Right lobe of liver (tissue), 6 donors: ENCODE measurements at regions not wholly inside any gene's neighbourhood (a gene's known extent, or its start where the extent isn't known, plus 50 kb on each side); places are given as distances from the start of the nearest gene placed in this dataset.

Experiments
- ATAC-seq, 4 donors: fragments of 200-7000 bp; cut with Tn5 transposase; one replicate each; pipeline ENCODE4 v1.9.1; 2020; ENCODE audit warnings: mild to moderate bottlenecking in 4 of 4, moderate library complexity in 4 of 4
- DNase-seq, 3 donors: peaks; one replicate each; pipeline ENCODE4 v3.0.0-alpha.2; 2020
- H3K27ac ChIP-seq, 3 donors: fragments of 200-600 bp; one replicate each; pipeline ENCODE4 v1.8.0; 2022
- H3K27me3 ChIP-seq, 2 donors: fragments of 200-600 bp; one replicate each; pipeline ENCODE4 v1.8.0; 2022
- H3K36me3 ChIP-seq, 4 donors: fragments of 200-600 bp; sonication (generic) in 1 of 4; one replicate each; pipeline versions ENCODE4 v1.5.1 to v1.8.0; 2017 to 2022; ENCODE audit warnings: control low read depth in 1 of 4
- H3K4me1 ChIP-seq, 4 donors: fragments of 200-600 bp; sonication (generic) in 1 of 4; one replicate each; pipeline versions ENCODE4 v1.5.1 to v1.8.0; 2017 to 2022; ENCODE audit warnings: control low read depth in 1 of 4
- H3K4me3 ChIP-seq, 3 donors: fragments of 200-600 bp; one replicate each; pipeline ENCODE4 v1.8.0; 2022
- H3K9me3 ChIP-seq, 4 donors: fragments of 200-600 bp; sonication (generic) in 1 of 4; one replicate each; pipeline versions ENCODE4 v1.5.1 to v1.8.0; 2017 to 2022; ENCODE audit warnings: control low read depth in 1 of 4
- POLR2A ChIP-seq: fragments of 450-650 bp; IDR thresholded peaks from one replicate; pipeline ENCODE4 v1.6.1; 2017; ENCODE audit warnings: antibody characterized with exemption, mild to moderate bottlenecking
- WGBS: methylation state at CpG from one replicate; pipeline ENCODE4 v1.1.6; 2018; ENCODE audit warnings: low coverage, low lambda C conversion rate; ENCODE audit not compliant: insufficient coverage; ENCODE audit errors: missing lambda C conversion rate; 5-methylcytosine and 5-hydroxymethylcytosine counted together
- intact Hi-C, 2 donors: fragments of 100-400 bp; cut with DNase I; formaldehyde crosslinking; loops; one replicate each; pipeline versions ENCODE4 v1.11.2 to v1.14.1; 2022
- TF ChIP-seq, protein P1 (sequence below), 4 donors: fragments of 200-600 bp in 3 of 4; fragments of 450-650 bp in 1 of 4; IDR thresholded peaks; one replicate each; pipeline versions ENCODE4 v1.5.1 to v1.8.0; 2016 to 2022; ENCODE audit warnings: antibody characterized with exemption in 4 of 4, mild to moderate bottlenecking in 2 of 4
- donor health status: DM: no; HTN: yes; CAD: no.
- donor health status: DM: no; HTN: no; CAD: no.
- donor health status: DM: no; HTN: no; CAD: no.
- donor health status: DM: no; HTN: yes; CAD: no.
- donor health status: DM: no; HTN: yes; CAD: no.

DNA sequence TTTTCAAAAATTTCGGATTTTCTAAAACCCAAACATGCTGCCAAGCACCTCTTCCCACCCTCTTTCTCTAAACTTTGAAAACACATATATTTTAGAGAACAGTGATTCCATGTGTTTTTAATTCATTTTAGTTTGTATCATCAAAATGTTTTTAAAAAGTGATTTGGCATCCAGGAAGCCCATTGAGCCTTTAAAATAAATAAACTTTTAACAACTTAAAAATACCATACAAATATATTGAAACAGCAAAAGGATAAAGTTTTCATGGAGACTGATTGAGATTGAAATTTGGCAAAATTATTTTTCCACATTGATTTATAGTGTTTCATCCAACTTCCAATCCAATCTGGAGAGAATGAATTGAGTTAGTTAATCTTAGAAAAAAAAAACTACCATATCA is 374.7 kb downstream of the CD109 start:
- no peaks in the 10 kb centered on the region for H3K9me3 ChIP-seq
- H3K27ac ChIP-seq = no peak overlapping the region
- no peak for DNase-seq
- no peak for TF ChIP-seq POLR2A
- TF ChIP-seq, protein P1, sequence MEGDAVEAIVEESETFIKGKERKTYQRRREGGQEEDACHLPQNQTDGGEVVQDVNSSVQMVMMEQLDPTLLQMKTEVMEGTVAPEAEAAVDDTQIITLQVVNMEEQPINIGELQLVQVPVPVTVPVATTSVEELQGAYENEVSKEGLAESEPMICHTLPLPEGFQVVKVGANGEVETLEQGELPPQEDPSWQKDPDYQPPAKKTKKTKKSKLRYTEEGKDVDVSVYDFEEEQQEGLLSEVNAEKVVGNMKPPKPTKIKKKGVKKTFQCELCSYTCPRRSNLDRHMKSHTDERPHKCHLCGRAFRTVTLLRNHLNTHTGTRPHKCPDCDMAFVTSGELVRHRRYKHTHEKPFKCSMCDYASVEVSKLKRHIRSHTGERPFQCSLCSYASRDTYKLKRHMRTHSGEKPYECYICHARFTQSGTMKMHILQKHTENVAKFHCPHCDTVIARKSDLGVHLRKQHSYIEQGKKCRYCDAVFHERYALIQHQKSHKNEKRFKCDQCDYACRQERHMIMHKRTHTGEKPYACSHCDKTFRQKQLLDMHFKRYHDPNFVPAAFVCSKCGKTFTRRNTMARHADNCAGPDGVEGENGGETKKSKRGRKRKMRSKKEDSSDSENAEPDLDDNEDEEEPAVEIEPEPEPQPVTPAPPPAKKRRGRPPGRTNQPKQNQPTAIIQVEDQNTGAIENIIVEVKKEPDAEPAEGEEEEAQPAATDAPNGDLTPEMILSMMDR (IDR thresholded peaks at IDR 0.05) = no peak
- no peaks in the 10 kb centered on the region for H3K36me3 ChIP-seq
- intact Hi-C loops = no loop called here
- 38% methylated on average over 1 of the region's 1 CpG for WGBS
- H3K4me1 ChIP-seq = no peaks in the 10 kb centered on the region
- H3K27me3 ChIP-seq = no peaks in the 10 kb centered on the region
- no peak for ATAC-seq
- H3K4me3 ChIP-seq = no peak overlapping the region

- no peak overlapping the region for H3K27ac ChIP-seq
- no peaks in the 10 kb centered on the region for H3K9me3 ChIP-seq
- H3K27me3 ChIP-seq = no peaks in the 10 kb centered on the region
- TF ChIP-seq POLR2A = no peak
- H3K4me3 ChIP-seq = no peak overlapping the region
- no peaks in the 10 kb centered on the region for H3K4me1 ChIP-seq
- ATAC-seq (no peak), DNase-seq (no peak)
- intact Hi-C loops = no loop called here
- no peaks in the 10 kb centered on the region for H3K36me3 ChIP-seq
- 33% methylated on average over 1 of the region's 1 CpG for WGBS
Measured at GRCh38 chr6:74070091-74070490, 374.1 kb downstream of the CD109 start.

DNA sequence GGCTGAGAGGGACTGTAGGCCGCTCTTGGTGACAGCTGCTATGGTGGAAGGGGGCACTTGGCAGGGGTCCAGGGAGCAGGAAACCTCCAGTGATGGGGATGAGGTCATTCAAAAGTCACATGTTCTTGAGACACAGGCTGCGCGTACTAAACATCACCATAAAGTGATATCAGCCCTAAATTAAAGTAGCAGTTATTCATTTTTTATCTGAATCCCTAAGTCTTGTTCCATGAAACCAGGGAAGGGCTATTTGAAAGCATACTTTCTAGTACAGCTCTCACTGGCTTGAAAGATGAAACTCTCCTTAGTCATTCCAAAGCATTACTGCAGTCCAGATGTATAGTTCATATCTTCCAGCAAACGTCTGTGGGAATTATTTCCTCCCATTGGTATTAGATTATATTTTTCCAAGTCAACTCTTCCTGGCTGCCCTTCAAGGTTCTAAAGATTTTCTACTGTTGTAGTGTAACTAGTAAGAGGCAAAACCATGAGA is 373.1 kb downstream of the CD109 start:
- no peaks in the 10 kb centered on the region for H3K9me3 ChIP-seq
- H3K4me3 ChIP-seq = no peak overlapping the region
- H3K27ac ChIP-seq = no peak overlapping the region
- TF ChIP-seq, protein P1 (IDR thresholded peaks at IDR 0.05) = no peak
- TF ChIP-seq POLR2A = no peak
- no peak for ATAC-seq
- no peak for DNase-seq
- 72% methylated on average over 4 of the region's 4 CpGs for WGBS
- H3K36me3 ChIP-seq = no peaks in the 10 kb centered on the region
- intact Hi-C loops = no loop called here
- H3K27me3 ChIP-seq = no peaks in the 10 kb centered on the region
- H3K4me1 ChIP-seq = no peaks in the 10 kb centered on the region

- intact Hi-C loops = no loop called here
Measured at GRCh38 chr6:74066168-74066871, 370.3 kb downstream of the CD109 start.

GRCh38 chr6:74065705-74066104 is 369.7 kb downstream of the CD109 start:
- intact Hi-C loops = no loop called here
- Histone ChIP-seq H3K27ac (no peak overlapping the region), H3K4me3 (no peak overlapping the region), H3K36me3 (no peaks in the 10 kb centered on the region), H3K4me1 (no peaks in the 10 kb centered on the region), H3K27me3 (no peaks in the 10 kb centered on the region), H3K9me3 (no peaks in the 10 kb centered on the region)
- no peak for DNase-seq
- 64% methylated on average over 1 of the region's 1 CpG for WGBS
- TF ChIP-seq POLR2A = no peak
- TF ChIP-seq, protein P1 (IDR thresholded peaks at IDR 0.05) = no peak
- ATAC-seq = no peak

More at GRCh38 chr6:74066168-74066871, 370.3 kb downstream of the CD109 start:
- H3K4me1 ChIP-seq = no peaks in the 10 kb centered on the region
- DNase-seq (no peak), ATAC-seq (no peak)
- 56% methylated on average over 8 of the region's 10 CpGs for WGBS
- H3K36me3 ChIP-seq = no peaks in the 10 kb centered on the region
- TF ChIP-seq POLR2A = no peak
- TF ChIP-seq, protein P1 (IDR thresholded peaks at IDR 0.05) = no peak
- no peak overlapping the region for H3K27ac ChIP-seq
- H3K4me3 ChIP-seq = no peak overlapping the region
- H3K27me3 ChIP-seq = no peaks in the 10 kb centered on the region
- H3K9me3 ChIP-seq = no peaks in the 10 kb centered on the region
